ENCODE measurements at regions not wholly inside any gene's neighbourhood (a gene's known extent, or its start where the extent isn't known, plus 50 kb on each side); places are given as distances from the start of the nearest gene placed in this dataset.
"Not testable (repeated sequence)": the region's sequence is repeated elsewhere in the genome, so short reads cannot be mapped to it uniquely, and the experiment has no call there.

- TF ChIP-seq, protein P1, sequence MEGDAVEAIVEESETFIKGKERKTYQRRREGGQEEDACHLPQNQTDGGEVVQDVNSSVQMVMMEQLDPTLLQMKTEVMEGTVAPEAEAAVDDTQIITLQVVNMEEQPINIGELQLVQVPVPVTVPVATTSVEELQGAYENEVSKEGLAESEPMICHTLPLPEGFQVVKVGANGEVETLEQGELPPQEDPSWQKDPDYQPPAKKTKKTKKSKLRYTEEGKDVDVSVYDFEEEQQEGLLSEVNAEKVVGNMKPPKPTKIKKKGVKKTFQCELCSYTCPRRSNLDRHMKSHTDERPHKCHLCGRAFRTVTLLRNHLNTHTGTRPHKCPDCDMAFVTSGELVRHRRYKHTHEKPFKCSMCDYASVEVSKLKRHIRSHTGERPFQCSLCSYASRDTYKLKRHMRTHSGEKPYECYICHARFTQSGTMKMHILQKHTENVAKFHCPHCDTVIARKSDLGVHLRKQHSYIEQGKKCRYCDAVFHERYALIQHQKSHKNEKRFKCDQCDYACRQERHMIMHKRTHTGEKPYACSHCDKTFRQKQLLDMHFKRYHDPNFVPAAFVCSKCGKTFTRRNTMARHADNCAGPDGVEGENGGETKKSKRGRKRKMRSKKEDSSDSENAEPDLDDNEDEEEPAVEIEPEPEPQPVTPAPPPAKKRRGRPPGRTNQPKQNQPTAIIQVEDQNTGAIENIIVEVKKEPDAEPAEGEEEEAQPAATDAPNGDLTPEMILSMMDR (IDR thresholded peaks at IDR 0.05; ENCODE audit: low read depth, low read length), result no peak
- DNase-seq (ENCODE audit: extremely low read depth, low read depth), result no peak
Measured at GRCh38 chr14:106302661-106303060, 776.3 kb downstream of the TMEM121 start.

DNA sequence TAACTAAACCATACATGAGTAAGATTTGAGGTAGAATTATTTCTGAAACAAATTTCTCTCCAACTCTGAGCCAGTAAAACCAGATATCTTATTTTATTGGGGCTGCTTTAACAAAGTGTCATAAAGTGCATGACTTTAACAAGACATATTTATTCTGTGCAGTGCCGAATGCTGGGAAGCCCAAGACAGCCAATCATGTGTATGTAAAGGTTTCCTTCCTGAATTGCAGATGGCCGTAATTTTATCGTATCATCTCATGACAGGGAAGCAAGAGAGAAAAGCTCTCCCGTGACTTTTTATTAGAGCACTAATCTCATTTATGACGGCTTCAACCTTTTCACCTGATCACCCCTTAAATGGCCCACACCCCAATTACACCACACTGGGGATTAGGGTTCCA is 777.9 kb downstream of the TMEM121 start:
- TF ChIP-seq, protein P1 (IDR thresholded peaks at IDR 0.05; ENCODE audit: low read depth, low read length), result no peak

DNA sequence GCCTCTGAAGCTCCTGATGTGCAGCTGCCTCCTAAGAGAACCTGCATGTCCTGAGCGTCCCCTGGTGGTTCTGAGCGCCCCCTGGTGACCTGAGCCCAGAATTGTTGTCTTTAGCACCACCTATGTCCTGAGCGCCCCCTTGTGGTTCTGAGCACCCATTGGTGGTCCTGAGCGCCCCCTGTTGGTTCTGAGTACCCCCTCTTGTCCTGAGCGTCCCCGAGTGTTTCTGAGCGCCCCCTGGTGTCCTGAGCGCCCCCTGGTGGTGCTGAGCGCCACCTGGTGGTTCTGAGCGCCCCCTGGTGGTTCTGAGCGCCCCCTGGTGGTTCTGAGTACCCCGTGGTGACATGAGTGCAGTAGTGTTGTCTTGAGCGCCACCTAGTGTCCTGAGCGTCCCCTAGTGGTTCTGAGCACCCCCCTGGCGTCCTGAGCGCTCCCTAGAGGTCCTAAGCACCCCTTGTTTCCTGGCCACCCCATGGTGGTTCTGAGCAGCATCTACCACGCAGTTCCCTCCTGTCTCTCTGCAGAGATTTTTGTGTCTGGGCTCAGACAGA is 782.5 kb downstream of the TMEM121 start:
- DNase-seq (ENCODE audit: extremely low read depth, low read depth), result no peak
- TF ChIP-seq, protein P1 (IDR thresholded peaks at IDR 0.05; ENCODE audit: low read depth, low read length), result no peak; the same call in 1 of the 2 replicates

More for the DNA sequence above, 777.9 kb downstream of the TMEM121 start:
- DNase-seq (ENCODE audit: extremely low read depth, low read depth), result no peak

GRCh38 chr14:106309423-106309822 is 783.0 kb downstream of the TMEM121 start:
- TF ChIP-seq, protein P1 (IDR thresholded peaks at IDR 0.05; ENCODE audit: low read depth, low read length), result no peak
- DNase-seq (ENCODE audit: extremely low read depth, low read depth), result no peak

DNA sequence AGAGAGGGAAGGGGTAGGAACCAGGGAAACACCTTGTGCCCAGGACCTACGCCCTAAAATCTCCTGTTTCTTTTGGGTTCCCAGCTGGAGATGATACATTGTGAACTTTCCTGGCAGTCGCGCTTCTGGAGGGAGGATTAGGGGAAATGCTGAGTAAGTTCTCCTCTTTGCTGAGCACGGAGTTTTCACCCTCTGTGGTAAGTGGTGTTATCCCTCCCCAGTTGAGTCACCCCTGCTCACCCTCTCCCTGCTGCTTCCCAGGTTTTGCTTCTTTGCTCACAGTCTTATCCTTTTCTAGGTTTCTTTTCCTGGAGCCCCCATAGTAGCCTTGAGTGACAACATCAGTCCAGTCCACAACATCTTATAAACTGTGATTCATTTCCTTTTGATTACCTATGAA is 789.1 kb downstream of the TMEM121 start:
- TF ChIP-seq, protein P1 (IDR thresholded peaks at IDR 0.05; ENCODE audit: low read depth, low read length), result no peak

DNA sequence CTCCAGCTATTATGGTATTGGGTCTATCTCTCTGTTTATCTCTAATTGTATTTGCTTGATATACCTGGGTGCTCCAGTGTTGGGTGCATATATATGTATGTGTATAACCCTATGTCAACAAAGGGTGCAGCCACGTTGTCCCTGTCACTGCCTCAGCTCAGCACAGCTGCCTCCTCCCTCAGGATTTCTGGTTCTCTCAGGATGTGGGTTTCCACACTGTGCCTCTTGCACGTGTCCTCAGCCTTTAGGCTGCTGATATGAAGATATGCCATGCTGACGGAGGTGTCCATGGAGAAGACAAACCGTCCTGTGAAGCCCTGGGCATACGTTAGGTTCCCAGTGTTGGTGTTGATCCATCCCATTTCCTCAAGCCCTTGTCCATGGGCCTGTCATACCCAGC is 791.2 kb downstream of the TMEM121 start:
- TF ChIP-seq, protein P1 (IDR thresholded peaks at IDR 0.05; ENCODE audit: low read depth, low read length), result no peak
- no peak for DNase-seq (ENCODE audit: extremely low read depth, low read depth)

More for the DNA sequence above, 789.1 kb downstream of the TMEM121 start:
- DNase-seq (ENCODE audit: extremely low read depth, low read depth), result no peak

- TF ChIP-seq, protein P1 (IDR thresholded peaks at IDR 0.05; ENCODE audit: low read depth, low read length), result no peak
- DNase-seq (ENCODE audit: extremely low read depth, low read depth), result no peak
Measured at GRCh38 chr14:106318700-106319099, 792.3 kb downstream of the TMEM121 start.

DNA sequence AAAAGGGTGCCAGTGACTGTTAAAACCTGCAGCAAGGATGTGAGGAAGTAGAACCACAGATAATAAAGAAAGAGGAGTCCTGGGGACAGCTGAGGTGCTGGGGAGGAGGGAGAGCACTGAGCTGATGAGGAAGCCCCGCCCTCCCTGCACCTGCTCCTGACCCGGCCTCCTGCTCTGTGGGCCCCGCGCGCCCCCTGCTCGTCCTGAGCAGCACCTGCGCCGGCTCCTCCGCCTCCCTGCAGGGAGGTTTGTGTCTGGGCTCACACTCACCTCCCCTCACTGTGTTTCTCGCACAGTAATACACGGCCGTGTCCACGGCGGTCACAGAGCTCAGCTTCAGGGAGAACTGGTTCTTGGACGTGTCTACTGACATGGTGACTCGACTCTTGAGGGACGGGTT is 797.6 kb downstream of the TMEM121 start:
- DNase-seq (ENCODE audit: extremely low read depth, low read depth), result not testable (repeated sequence)
